Frontal cortex (tissue), 3 donors: ENCODE measurements at regions not wholly inside any gene's neighbourhood (a gene's known extent, or its start where the extent isn't known, plus 50 kb on each side); places are given as distances from the start of the nearest gene placed in this dataset.
"Not testable (repeated sequence)": the region's sequence is repeated elsewhere in the genome, so short reads cannot be mapped to it uniquely, and the experiment has no call there.

ENCODE experiments used
- DNase-seq, 2 donors: peaks; one replicate each; pipeline ENCODE4 v3.0.0; 2012; ENCODE audit warnings: low spot score in 2 of 2
- FAIRE-seq: peaks from 2 replicates; lab custom pipeline; 2012; peaks lifted over from hg19 to GRCh38; lab: Jason Lieb, UNC
- donor health status: control.
- donor health status: control.
- donor health status: control.

DNA sequence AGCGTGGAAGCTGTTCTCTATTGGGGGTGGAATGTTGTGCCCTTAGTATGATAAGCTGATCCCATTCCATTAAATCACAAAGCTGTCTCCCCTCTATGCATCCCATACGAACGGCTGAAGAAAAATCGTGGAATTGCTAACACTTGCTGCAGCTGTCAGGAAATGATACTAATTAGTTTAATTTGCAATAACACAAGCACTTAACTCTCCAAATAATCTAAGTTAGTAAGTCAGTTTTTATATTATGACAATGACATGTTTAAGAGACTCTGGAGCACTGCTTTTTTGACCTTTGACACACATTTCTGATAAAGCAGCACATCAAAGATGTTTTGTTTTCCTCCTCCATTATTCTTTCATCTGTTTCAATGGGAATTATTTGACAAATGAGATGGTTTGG lies 123.7 kb upstream of the SATB2 start:
- no peak for DNase-seq
- FAIRE-seq = no peak

DNA sequence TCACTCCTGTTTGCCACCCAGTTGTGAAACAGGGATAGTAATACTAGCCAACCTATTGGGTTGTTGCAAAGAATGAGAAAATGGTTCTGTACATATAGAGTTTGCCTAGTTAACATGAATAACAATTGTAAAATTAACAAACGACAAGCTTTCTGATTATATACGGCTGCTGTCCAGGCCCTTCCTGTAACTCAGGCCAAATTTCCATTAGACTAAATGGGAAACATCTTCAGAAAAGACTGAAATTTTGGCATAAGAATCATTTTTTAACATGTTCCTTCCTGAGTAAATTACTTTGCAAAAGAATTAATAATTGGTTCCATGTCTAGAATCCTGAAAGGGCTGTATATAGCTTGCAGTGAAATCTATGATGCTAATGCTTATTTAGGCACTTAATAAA lies 117.7 kb upstream of the SATB2 start:
- DNase-seq (no peak), FAIRE-seq (no peak)

DNA sequence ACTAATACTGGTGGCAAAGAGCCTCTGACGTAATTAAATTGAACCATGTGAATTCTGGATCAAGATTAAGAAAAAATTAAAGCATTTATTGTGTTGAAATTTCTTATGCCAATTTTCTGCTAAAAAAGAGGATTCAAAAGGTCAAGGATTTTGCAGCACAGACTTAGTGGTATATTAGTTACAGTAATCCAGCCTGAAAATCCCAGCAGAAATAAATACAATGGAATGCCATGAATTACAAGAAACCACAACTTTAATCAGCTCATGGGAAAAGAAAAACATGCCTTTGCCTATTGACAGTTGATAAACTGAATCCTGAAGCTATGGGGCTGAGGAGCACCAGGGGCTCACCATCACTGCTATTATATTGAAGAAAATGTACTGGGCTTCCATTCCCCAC lies 114.8 kb upstream of the SATB2 start:
- DNase-seq (no peak), FAIRE-seq (no peak)

DNA sequence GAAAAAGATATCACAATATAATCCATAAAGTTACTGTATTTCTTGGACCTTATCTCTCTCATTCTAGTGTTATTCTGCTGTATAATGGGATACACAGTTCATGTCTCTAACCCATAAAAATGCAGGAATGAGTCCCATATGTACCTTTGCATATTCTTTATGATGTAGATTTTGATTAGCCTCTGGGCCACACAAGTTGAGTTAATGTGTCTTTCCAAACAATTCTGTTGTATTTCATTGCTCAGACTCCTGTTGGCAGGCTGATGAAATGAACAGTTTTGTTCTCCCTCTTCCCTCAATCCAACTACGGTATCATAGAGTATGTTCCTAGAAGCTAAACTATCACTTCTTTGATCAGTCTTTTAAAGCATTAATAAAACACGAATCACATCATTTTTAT lies 113.2 kb upstream of the SATB2 start:
- no peak for DNase-seq

DNA sequence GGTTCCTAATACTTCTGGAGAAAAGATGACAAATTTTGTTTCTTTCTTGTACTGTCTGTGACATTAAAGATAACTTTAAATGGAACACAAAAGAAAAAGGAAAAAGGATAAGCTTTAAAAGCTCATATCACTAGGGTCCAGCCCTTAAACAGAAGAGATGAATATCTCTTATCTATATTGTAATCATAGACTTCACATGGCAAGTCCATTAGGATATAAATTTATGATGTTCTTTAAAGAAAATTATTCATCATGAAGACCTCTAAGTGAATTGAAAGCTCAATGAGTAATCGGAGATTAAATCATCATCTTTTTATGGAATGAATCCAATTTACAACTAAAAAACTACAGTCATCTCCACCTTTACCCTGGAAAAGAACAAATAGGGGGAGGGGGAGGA lies 111.6 kb upstream of the SATB2 start:
- DNase-seq = no peak
- no peak for FAIRE-seq

More for the DNA sequence above, 113.2 kb upstream of the SATB2 start:
- FAIRE-seq = no peak

DNA sequence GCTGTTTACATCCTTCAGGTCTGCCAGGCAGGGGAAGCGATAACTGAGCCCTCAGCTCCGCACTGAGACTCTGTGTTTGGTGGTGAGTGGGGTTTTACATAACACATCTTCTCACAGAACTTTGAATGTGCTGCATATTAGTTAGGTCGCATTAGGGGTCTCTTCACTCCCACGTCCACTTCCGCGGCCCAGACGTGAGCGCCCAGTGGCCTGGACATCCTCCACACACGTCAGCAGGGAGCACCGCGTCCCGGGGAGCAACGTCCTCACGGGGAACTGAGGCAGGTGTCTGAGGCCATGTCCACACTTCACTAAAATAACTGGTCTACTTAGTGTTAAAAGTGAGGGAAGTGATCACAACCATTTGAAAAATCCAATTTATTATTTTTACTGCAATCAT lies 100.4 kb upstream of the SATB2 start:
- no peak for FAIRE-seq
- no peak for DNase-seq

DNA sequence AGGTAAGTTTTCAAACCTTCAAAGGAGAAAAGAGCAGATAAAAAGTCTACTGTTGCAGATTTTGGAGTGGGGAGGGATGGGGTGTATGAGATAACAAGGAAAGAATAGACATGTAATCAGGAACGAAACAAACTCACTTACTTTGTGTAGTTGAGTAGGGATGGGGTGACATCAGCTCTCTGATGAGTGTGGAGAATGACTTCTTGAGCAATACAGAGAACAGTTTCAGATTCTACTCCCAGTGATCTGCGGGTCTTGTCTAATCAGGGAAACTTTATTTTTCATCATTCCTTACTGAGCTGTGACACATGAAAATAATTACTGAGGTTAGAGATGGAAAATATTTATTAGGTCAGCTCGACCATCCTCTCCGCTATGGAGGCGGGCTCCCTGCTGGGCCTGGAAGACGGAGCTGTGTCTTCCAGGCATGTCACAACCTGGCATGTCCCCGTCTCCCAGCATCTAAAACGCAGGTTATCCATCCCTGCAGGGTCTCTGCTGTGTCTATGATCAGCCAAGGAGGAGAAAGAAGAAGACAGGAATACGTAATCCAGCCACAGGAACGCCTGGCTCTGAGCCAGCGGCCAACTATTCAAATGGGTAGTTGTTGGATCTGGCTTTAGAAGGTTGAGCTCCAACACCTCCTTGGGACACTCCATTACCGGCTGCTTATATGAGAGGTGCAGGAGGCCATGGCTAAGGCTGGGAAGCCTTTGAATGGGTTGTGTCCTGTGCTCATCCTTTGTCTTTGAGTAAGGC lies 99.0 kb upstream of the SATB2 start:
- no peak for DNase-seq
- FAIRE-seq = no peak

DNA sequence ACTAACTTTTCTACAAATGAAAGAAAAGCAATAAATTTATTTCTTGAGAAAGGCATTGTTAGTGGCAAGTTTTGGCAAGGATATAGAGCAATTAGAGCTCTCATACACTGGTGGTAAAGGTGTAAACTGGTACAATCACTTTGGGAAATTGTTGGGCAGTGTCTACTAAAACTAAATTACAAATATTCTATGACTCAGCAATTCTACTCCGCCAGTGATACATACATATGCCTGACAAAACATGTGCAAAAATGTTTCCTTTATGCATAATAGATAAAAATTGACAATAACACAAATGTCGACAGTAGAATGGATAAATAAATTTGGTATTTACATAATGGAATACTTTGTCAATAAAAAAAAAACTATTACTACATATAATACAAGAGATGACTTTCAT lies 96.3 kb upstream of the SATB2 start:
- DNase-seq (no peak), FAIRE-seq (no peak)

DNA sequence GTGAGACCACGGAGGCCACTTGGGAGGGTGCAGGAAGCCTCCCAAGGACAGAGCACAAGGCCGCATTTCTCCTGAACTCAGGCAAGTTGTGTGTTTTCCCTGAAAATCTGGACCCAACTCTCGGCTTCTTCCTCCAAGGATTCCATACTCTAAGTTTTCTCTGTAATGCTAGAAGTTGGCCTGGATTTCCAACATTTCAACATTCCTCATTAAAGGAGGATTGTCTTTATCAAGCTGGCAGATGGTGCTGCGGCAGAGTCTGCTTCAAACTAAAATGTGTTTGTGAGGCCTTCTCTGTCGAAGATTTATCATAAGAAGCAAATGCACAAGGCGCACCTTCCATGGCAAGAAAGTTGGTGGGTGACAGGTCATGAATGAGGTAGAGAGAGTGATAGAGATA lies 94.4 kb upstream of the SATB2 start:
- FAIRE-seq = no peak

DNA sequence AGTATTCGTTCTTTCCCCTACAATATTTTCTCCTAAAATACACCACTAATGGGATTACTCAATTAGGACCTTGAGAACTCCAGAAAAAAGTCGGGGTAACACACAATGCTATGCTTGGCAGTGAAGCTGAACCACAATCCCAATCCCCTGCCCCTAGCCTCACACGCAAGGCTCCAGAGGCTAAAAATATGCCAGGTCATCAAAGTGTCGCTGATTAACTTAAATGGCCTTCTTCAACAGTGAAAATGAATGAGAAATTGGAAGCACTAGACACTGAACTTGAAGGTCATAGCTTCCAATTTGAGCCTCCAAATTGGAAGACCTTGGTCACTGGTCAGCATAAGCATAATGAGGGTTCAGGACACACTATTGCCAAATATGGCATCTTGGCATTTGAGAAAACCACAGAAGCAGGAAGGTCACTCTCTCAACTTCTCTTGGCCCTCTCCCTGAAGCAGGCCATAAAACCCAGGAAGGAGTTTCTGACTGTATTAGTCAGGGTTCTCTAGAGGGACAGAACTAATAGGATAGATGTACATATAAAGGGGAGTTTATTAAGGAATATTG lies 86.0 kb upstream of the SATB2 start:
- FAIRE-seq (no peak), DNase-seq (no peak)

More for the DNA sequence above, 94.4 kb upstream of the SATB2 start:
- DNase-seq = no peak

DNA sequence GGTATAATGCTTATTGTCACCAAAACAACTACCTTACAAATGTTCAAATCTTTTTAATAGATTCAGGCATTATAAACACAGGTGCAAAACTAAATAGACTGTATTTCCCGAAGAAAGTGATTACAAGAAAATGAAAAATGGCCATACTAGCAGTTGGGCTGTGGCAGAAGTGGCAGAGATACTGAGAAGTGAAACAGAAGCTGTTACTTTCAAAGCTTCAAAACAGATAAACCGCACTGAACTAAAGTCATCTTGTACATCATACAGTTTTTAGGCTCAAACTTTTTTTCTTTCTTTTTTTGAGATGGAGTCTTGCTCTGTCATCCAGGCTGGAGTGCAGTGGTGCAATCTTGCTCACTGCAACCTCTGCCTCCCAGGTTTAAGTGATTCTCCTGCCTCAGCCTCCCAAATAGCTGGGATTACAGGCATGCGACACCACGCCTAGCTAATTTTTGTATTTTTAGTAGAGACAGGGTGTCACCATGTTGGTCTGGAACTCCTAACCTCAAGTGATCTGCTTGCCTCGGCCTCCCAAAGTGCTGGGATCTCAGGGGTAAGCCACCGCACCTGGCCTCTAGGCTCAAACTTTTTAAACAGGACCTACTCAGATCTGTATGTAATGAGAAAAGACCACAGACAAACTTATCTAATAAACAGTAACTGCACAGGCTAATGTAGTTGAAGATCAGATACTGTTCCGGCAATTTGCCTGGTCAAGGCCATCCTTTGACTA lies 77.9 kb upstream of the SATB2 start:
- no peak for DNase-seq
- FAIRE-seq = no peak

DNA sequence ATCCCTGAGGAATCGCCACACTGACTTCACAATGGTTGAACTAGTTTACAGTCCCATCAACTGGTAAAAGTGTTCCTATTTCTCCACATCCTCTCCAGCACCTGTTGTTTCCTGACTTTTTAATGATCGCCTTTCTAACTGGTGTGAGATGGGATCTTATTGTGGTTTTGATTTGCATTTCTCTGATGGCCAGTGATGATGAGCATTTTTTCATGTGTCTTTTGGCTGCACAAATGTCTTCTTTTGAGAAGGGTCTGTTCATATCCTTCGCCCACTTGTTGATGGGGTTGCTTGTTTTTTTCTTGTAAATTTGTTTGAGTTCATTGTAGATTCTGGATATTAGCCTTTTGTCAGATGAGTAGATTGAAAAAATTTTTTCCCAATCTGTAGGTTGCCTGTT lies 76.1 kb upstream of the SATB2 start:
- not testable (repeated sequence) for DNase-seq, FAIRE-seq

DNA sequence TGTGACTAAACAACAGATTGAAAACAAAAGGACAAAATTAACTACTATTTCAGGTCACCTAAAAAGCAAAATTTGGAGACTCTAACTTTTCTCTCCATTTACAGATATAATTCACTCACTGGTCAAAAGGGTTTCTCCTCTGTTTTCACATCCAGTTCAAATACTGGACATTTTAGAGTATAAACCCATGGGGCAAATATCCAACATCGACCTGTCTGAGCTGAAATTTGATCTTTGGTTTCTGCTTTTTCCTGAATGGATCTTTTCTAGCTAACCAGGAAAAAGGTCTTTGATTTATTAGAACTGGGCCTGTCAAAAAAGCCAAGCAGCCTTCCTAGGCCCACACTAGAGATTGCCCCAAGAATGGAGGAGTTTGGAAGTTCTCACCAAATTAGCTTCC lies 69.3 kb upstream of the SATB2 start:
- no peak for DNase-seq
- FAIRE-seq = no peak

DNA sequence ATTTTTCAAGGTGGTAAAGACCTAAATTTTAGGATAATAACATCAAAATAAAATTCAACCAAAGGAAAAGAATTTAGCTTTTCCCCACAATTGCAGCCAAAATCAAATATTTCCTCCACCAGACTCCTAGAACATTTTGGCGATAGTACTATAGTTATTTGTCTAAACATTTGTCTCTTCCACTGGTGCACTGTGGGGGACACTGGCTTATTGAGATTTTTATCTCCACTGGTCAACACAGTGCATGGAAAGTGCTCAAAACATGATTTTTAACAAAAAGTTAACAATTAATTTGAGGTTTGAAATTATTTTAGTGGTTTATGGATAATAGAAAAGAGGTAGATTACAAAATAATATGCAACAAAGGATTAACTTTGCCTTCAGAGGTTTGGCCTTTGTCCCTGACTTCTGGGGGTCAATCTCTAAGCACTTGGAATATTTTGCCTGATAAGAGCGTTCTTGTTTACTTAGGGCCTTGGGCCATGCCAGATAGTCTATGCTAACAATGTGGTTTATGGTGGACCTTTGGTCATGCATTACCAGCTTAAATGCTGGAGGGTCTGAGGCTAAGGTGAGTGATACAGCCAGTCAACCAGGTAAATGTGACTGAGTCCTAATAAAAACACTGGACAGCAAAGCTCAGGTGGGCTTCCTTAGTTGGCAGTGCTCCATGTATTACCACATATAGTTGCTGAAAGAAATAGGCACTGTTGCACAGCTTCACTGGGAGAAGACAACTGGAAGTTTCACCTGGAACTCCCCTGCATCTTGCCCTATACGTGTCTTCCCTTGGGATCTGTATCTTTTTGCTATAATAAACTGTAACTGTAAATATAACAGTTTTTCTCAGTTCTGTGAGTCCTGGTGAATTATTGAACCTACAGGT lies 67.2 kb upstream of the SATB2 start:
- DNase-seq (no peak), FAIRE-seq (no peak)

DNA sequence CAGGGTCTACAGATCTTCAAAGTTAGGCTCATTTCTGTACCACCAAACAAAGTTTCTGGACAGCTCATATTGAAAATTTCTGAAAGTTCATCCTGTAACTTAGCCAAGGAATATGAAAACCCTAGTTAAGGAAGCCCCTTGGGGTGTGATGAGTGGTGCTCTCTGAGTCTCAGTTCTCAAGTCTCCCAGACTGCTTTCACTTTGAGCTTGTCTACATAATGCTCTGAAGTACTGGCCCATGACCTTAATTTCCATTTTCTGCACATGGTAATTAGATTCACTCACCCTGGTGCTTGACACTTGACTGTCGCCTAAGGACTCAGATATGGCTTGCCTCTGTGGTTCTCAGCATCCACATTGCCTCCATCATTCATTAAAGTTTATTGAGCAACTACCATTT lies 51.7 kb upstream of the SATB2 start:
- FAIRE-seq = no peak
- no peak for DNase-seq
